ENCODE measurements at regions not wholly inside any gene's neighbourhood (a gene's known extent, or its start where the extent isn't known, plus 50 kb on each side); places are given as distances from the start of the nearest gene placed in this dataset.

DNA sequence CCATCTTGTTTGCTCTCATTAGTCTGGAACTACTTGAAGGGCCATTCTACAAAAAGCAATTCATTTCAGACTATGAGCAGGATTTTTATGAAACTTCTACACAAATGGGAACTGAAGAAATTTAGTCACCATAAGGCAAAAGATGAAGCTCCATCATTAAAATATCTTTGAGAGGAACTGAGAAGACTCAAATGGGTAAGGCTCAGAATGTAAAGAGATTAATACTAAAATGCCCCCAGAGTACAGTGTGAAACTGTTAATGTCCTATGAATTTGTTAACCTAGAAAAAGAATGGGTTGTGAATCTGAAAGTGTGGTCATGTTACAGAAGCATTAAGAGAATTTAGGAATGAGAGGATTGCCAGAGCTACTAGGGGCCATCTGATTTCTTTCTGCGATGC, 77.9 kb upstream of the SLC7A11 start:
- TF ChIP-seq, protein P1, sequence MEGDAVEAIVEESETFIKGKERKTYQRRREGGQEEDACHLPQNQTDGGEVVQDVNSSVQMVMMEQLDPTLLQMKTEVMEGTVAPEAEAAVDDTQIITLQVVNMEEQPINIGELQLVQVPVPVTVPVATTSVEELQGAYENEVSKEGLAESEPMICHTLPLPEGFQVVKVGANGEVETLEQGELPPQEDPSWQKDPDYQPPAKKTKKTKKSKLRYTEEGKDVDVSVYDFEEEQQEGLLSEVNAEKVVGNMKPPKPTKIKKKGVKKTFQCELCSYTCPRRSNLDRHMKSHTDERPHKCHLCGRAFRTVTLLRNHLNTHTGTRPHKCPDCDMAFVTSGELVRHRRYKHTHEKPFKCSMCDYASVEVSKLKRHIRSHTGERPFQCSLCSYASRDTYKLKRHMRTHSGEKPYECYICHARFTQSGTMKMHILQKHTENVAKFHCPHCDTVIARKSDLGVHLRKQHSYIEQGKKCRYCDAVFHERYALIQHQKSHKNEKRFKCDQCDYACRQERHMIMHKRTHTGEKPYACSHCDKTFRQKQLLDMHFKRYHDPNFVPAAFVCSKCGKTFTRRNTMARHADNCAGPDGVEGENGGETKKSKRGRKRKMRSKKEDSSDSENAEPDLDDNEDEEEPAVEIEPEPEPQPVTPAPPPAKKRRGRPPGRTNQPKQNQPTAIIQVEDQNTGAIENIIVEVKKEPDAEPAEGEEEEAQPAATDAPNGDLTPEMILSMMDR (conservative IDR thresholded peaks at IDR 0.05 in 1 of 2, IDR thresholded peaks at IDR 0.05 in 1 of 2; ENCODE audit: extremely low read depth in 1 of 2, insufficient read depth in 1 of 2, low read depth in 1 of 2, low read length in 2 of 2), result no peak
- TF ChIP-seq EZH2 (IDR thresholded peaks at IDR 0.05; ENCODE audit: borderline replicate concordance, low read length), result no peak
